ENCODE measurements at regions not wholly inside any gene's neighbourhood (a gene's known extent, or its start where the extent isn't known, plus 50 kb on each side); places are given as distances from the start of the nearest gene placed in this dataset.

DNA sequence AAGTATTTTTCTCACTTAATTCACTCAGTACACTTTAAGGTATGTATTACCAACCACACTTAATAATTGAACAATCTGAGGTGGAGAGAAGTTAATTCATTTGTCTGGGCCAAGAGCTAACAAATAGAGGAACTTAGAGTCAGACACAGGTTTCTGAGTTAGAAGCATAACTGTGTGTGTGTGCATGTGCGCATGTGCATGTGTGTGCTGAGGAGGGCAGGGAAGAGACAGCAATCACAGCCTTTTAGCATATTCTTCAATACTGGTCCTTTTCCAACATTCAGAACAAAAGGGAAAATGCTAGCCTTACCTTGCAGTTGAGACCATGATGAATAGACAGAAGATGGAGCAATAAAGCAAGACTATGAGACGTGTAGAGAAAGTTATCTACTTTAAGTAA lies 136.2 kb upstream of the ATP5MC3 start:
- H3K27ac ChIP-seq (ENCODE audit: low read depth, low read length): no peak overlapping the region
- no peaks in the 10 kb centered on the region for H3K27me3 ChIP-seq (ENCODE audit: control insufficient read depth, insufficient read depth, low read length, poor library complexity, severe bottlenecking)
- H3K4me1 Mint-ChIP-seq: peaks cover 2% of the 10 kb centered on the region
- no peak overlapping the region for H3K9ac ChIP-seq (ENCODE audit: extremely low read depth, low read length, poor library complexity, severe bottlenecking)
- no peak for DNase-seq
- H3K4me3 Mint-ChIP-seq: no peak overlapping the region
- H3K4me1 ChIP-seq (ENCODE audit: control insufficient read depth, insufficient read depth, low read length): no peaks in the 10 kb centered on the region
- H3K4me3 ChIP-seq (ENCODE audit: low read length): no peak overlapping the region
- H3K36me3 Mint-ChIP-seq (ENCODE audit: low read depth): no peaks in the 10 kb centered on the region
- no peaks in the 10 kb centered on the region for H3K9me3 ChIP-seq (ENCODE audit: control insufficient read depth, low read length)
- H3K27me3 Mint-ChIP-seq (ENCODE audit: insufficient read depth): peaks cover 3% of the 10 kb centered on the region
- no peak for TF ChIP-seq CTCF (conservative IDR thresholded peaks at IDR 0.05)
- no peaks in the 10 kb centered on the region for H3K36me3 ChIP-seq (ENCODE audit: control insufficient read depth, insufficient read depth, low read length)
- H3K27ac Mint-ChIP-seq: no peak overlapping the region
- 85% methylated on average over 1 of the region's 2 CpGs; no CpG with 5 or more reads in 1 of the 2 experiments for WGBS, 2 experiments (ENCODE audit: insufficient coverage in 1 of 2, insufficient read length in 1 of 2)
- peaks cover 4% of the 10 kb centered on the region for H3K9me3 Mint-ChIP-seq

DNA sequence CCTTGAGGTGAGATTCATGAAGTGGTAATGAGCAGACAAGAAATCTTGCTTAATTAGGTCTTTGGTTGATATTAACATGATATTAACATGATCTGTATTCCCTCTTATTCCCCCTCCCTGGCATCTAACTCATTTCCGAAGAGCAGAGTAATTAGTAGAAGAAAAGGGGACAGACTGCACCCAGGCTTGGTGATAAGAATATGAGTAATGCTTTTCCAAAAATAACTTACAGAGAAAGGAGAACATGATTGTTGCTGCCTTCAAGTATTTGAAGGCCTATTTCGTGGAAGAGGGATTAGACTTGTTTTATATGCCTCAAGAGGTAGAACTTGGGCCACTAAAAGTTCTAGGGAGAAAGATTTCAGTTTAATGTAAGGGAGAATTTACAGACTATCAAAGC lies 130.6 kb upstream of the ATP5MC3 start:
- Histone ChIP-seq H3K9ac (ENCODE audit: extremely low read depth, low read length, poor library complexity, severe bottlenecking) (no peak overlapping the region), H3K27ac (ENCODE audit: low read depth, low read length) (no peak overlapping the region), H3K4me1 (ENCODE audit: control insufficient read depth, insufficient read depth, low read length) (no peaks in the 10 kb centered on the region), H3K36me3 (ENCODE audit: control insufficient read depth, insufficient read depth, low read length) (no peaks in the 10 kb centered on the region), H3K9me3 (ENCODE audit: control insufficient read depth, low read length) (no peaks in the 10 kb centered on the region), H3K27me3 (ENCODE audit: control insufficient read depth, insufficient read depth, low read length, poor library complexity, severe bottlenecking) (no peaks in the 10 kb centered on the region), H3K4me3 (ENCODE audit: low read length) (no peak overlapping the region)
- Mint-ChIP-seq H3K36me3 (ENCODE audit: low read depth) (no peaks in the 10 kb centered on the region), H3K4me1 (peaks cover 18% of the 10 kb centered on the region), H3K9me3 (no peaks in the 10 kb centered on the region), H3K27me3 (ENCODE audit: insufficient read depth) (peaks cover 15% of the 10 kb centered on the region), H3K4me3 (no peak overlapping the region), H3K27ac (no peak overlapping the region)
- WGBS, 2 experiments (ENCODE audit: insufficient coverage in 1 of 2, insufficient read length in 1 of 2): 89 to 91% methylated on average over 1 to 2 of the region's 2 CpGs
- no peak for DNase-seq
- TF ChIP-seq CTCF (conservative IDR thresholded peaks at IDR 0.05): no peak

DNA sequence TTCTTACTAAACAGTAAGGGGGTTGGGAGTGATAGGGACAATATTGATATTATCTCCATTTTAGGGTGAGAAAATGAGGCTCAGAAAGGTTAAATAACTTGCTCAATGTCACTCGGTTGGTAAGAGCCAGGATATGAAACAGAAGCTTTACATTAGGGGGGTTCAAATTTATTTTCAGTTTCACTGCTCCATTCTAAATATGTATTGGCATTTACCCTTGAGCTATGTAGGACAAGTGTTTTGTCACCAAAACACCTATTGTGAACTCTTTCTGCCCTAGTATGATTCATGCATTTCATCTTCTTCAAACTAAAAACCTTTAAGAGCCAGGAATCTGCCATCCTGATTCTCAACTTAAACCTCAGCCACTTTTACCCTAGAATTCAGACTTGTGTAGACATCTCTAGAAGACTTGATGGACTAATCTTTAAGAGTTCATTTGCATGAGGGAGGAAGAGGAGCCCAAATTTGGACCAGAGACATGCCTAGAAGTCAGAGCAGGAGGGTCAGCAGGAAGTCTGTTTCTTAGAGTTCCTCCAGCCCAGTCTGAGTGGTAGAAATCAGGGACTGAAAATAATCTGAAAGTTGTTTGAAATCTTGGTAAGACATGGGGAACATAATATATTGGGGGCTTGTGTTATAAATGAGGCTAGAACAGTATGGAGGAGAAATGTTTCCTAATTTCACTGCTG lies 129.4 kb upstream of the ATP5MC3 start:
- no peaks in the 10 kb centered on the region for H3K9me3 Mint-ChIP-seq

More for the DNA sequence above, 129.4 kb upstream of the ATP5MC3 start:
- no peak overlapping the region for H3K27ac ChIP-seq (ENCODE audit: low read depth, low read length)
- peaks cover 14% of the 10 kb centered on the region for H3K27me3 Mint-ChIP-seq (ENCODE audit: insufficient read depth)
- no peaks in the 10 kb centered on the region for H3K9me3 ChIP-seq (ENCODE audit: control insufficient read depth, low read length)
- H3K4me1 Mint-ChIP-seq: peaks cover 18% of the 10 kb centered on the region
- H3K4me3 Mint-ChIP-seq: no peak overlapping the region
- TF ChIP-seq CTCF (conservative IDR thresholded peaks at IDR 0.05): no peak
- H3K27ac Mint-ChIP-seq: no peak overlapping the region
- H3K9ac ChIP-seq (ENCODE audit: extremely low read depth, low read length, poor library complexity, severe bottlenecking): no peak overlapping the region
- H3K4me1 ChIP-seq (ENCODE audit: control insufficient read depth, insufficient read depth, low read length): no peaks in the 10 kb centered on the region
- DNase-seq: no peak
- H3K36me3 Mint-ChIP-seq (ENCODE audit: low read depth): no peaks in the 10 kb centered on the region
- no peak overlapping the region for H3K4me3 ChIP-seq (ENCODE audit: low read length)
- 100% methylated on average over 1 of the region's 1 CpG for WGBS, 2 experiments (ENCODE audit: insufficient coverage in 1 of 2, insufficient read length in 1 of 2)
- H3K36me3 ChIP-seq (ENCODE audit: control insufficient read depth, insufficient read depth, low read length): no peaks in the 10 kb centered on the region
- H3K27me3 ChIP-seq (ENCODE audit: control insufficient read depth, insufficient read depth, low read length, poor library complexity, severe bottlenecking): no peaks in the 10 kb centered on the region

Measured in endodermal cell (in vitro differentiated cells).